ENCODE measurements at regions not wholly inside any gene's neighbourhood (a gene's known extent, or its start where the extent isn't known, plus 50 kb on each side); places are given as distances from the start of the nearest gene placed in this dataset.
"Not testable (repeated sequence)": the region's sequence is repeated elsewhere in the genome, so short reads cannot be mapped to it uniquely, and the experiment has no call there.

DNA sequence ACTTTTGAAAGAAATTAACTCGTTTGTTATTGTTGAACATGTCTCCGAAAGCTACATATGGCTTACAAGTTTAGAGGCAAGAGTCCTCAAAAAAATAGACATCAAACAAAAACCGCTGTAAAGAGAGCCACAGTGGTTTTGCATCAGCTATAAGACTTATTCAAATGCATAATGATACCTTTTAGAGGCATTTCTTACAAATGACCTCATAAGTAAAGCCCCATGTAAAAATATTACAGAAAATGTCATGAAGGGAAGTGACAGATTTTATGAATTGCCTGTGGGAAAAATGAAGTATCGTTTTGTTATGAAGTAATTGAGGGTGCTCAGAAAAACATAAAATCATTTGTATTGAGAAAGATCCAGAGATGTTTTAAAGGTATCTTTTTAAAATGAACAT is 598.0 kb downstream of the NXPH1 start:
- TF ChIP-seq EZH2phosphoT487 (IDR thresholded peaks at IDR 0.05; ENCODE audit: low read depth, severe bottlenecking, unreplicated experiment) = no peak
- TF ChIP-seq, protein P1, sequence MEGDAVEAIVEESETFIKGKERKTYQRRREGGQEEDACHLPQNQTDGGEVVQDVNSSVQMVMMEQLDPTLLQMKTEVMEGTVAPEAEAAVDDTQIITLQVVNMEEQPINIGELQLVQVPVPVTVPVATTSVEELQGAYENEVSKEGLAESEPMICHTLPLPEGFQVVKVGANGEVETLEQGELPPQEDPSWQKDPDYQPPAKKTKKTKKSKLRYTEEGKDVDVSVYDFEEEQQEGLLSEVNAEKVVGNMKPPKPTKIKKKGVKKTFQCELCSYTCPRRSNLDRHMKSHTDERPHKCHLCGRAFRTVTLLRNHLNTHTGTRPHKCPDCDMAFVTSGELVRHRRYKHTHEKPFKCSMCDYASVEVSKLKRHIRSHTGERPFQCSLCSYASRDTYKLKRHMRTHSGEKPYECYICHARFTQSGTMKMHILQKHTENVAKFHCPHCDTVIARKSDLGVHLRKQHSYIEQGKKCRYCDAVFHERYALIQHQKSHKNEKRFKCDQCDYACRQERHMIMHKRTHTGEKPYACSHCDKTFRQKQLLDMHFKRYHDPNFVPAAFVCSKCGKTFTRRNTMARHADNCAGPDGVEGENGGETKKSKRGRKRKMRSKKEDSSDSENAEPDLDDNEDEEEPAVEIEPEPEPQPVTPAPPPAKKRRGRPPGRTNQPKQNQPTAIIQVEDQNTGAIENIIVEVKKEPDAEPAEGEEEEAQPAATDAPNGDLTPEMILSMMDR (IDR thresholded peaks at IDR 0.05; ENCODE audit: poor library complexity) = no peak
- TF ChIP-seq EZH2 (IDR thresholded peaks at IDR 0.05; ENCODE audit: borderline replicate concordance) = no peak
- no peaks in the 10 kb centered on the region for H4K20me1 ChIP-seq (ENCODE audit: insufficient read depth, poor library complexity, severe bottlenecking)
- no peak overlapping the region for H3K4me3 ChIP-seq
- no peak for DNase-seq (ENCODE audit: low spot score)
- no peak overlapping the region for H2AFZ ChIP-seq
- no peaks in the 10 kb centered on the region for H3K9me3 ChIP-seq (ENCODE audit: low read depth)
- H3K79me2 ChIP-seq = no peaks in the 10 kb centered on the region
- H3K27me3 ChIP-seq = no peaks in the 10 kb centered on the region
- no peaks in the 10 kb centered on the region for H3K9me2 ChIP-seq (replicated peaks; ENCODE audit: insufficient read depth)
- H3K4me2 ChIP-seq = no peak overlapping the region
- 88% methylated on average over 4 of the region's 4 CpGs for WGBS (ENCODE audit: low lambda C conversion rate, missing lambda C conversion rate)
- no peak overlapping the region for H3K27ac ChIP-seq
- H3K4me1 ChIP-seq (ENCODE audit: insufficient read depth) = no peaks in the 10 kb centered on the region
- H3K36me3 ChIP-seq (replicated peaks; ENCODE audit: insufficient read depth, low read depth) = no peaks in the 10 kb centered on the region

DNA sequence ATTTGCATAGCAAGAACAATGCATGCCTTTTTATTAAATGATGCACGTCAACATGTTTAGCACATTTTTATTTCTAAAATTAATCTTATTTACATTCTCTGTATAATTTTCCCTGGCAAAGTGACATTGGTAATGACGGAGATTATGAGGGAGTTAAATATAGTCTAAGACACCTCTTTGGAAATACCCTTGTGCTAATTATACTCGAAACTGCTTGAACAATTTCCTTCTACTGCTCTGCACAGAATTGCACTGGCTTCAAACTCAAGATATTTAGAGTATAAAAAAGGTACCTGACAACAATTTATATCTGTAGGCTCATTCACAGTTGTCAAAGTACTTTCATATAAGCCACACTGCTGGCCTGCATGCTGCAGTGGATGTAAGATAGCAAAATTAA is 602.7 kb downstream of the NXPH1 start:
- Histone ChIP-seq H3K9me2 (replicated peaks; ENCODE audit: insufficient read depth) (no peaks in the 10 kb centered on the region), H3K4me1 (ENCODE audit: insufficient read depth) (no peaks in the 10 kb centered on the region), H3K79me2 (no peaks in the 10 kb centered on the region), H3K4me2 (no peak overlapping the region), H4K20me1 (ENCODE audit: insufficient read depth, poor library complexity, severe bottlenecking) (no peaks in the 10 kb centered on the region), H3K9me3 (ENCODE audit: low read depth) (no peaks in the 10 kb centered on the region), H2AFZ (no peak overlapping the region), H3K36me3 (replicated peaks; ENCODE audit: insufficient read depth, low read depth) (no peaks in the 10 kb centered on the region), H3K4me3 (no peak overlapping the region), H3K27ac (no peak overlapping the region), H3K27me3 (no peaks in the 10 kb centered on the region)
- DNase-seq (ENCODE audit: low spot score) = no peak
- TF ChIP-seq, protein P1 (IDR thresholded peaks at IDR 0.05; ENCODE audit: poor library complexity) = no peak
- no peak for TF ChIP-seq EZH2 (IDR thresholded peaks at IDR 0.05; ENCODE audit: borderline replicate concordance)
- no peak for TF ChIP-seq EZH2phosphoT487 (IDR thresholded peaks at IDR 0.05; ENCODE audit: low read depth, severe bottlenecking, unreplicated experiment)
- WGBS (ENCODE audit: low lambda C conversion rate, missing lambda C conversion rate) = 91% methylated on average over 3 of the region's 3 CpGs

DNA sequence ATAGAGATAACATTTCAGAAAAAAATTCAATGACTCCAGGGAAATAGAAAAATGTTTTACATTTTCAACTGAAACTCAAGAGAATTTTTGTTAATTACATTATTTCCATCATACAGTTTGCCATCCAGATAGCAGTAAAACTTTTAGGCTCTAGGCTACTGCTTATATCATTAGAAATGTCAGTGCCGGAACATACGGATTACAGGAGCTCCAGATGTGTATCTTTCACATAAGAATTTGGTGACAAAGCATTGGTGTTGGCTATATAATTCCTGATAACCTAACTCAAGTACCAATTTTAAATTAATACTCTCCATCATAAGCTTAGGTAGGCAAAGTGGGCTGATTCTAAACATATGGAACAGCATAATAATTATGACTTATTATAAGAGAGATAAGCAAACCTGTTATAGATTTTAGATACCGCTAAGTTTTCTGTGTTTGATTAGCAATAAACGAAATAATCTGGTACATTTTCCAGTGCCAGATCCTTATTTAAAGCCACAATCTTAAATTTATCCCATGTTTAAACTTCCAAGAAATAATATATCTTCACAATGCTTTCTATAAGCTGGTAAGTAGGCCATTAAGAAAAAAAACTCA is 637.9 kb downstream of the NXPH1 start:
- H2AFZ ChIP-seq = no peak overlapping the region
- no peak overlapping the region for H3K4me2 ChIP-seq
- no peaks in the 10 kb centered on the region for H3K9me3 ChIP-seq (ENCODE audit: low read depth)
- DNase-seq (ENCODE audit: low spot score) = no peak
- H4K20me1 ChIP-seq (ENCODE audit: insufficient read depth, poor library complexity, severe bottlenecking) = no peaks in the 10 kb centered on the region
- TF ChIP-seq, protein P1 (IDR thresholded peaks at IDR 0.05; ENCODE audit: poor library complexity) = no peak
- no peak for TF ChIP-seq EZH2 (IDR thresholded peaks at IDR 0.05; ENCODE audit: borderline replicate concordance)
- TF ChIP-seq EZH2phosphoT487 (IDR thresholded peaks at IDR 0.05; ENCODE audit: low read depth, severe bottlenecking, unreplicated experiment) = no peak
- no peaks in the 10 kb centered on the region for H3K27me3 ChIP-seq
- no peak overlapping the region for H3K27ac ChIP-seq
- no peak overlapping the region for H3K4me3 ChIP-seq
- WGBS (ENCODE audit: low lambda C conversion rate, missing lambda C conversion rate) = 75% methylated on average over 4 of the region's 4 CpGs
- no peaks in the 10 kb centered on the region for H3K79me2 ChIP-seq
- no peaks in the 10 kb centered on the region for H3K36me3 ChIP-seq (replicated peaks; ENCODE audit: insufficient read depth, low read depth)
- no peaks in the 10 kb centered on the region for H3K9me2 ChIP-seq (replicated peaks; ENCODE audit: insufficient read depth)
- no peaks in the 10 kb centered on the region for H3K4me1 ChIP-seq (ENCODE audit: insufficient read depth)

DNA sequence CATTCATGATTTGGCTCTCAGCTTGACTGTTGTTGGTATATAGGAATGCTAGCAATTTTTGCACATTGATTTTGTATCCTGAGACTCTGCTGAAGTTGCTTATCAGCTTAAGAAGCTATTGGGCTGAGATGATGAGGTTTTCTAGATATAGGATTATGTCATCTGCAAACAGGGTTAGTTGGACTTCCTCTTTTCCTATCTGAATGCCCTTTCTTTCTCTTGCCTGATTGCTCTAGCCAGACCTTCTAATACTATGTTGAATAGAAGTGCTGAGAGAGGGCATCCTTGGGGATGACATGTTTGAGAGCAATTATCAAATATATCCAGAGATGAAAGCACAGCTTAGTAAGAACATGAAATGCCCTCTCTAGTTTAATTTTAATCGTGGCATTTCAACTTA is 642.4 kb downstream of the NXPH1 start:
- 90% methylated on average over 1 of the region's 1 CpG for WGBS (ENCODE audit: low lambda C conversion rate, missing lambda C conversion rate)

More for the DNA sequence above, 642.4 kb downstream of the NXPH1 start:
- DNase-seq (ENCODE audit: low spot score); H3K27me3 ChIP-seq; H3K9me3 ChIP-seq (ENCODE audit: low read depth); H3K4me3 ChIP-seq; H3K36me3 ChIP-seq (replicated peaks; ENCODE audit: insufficient read depth, low read depth); H3K27ac ChIP-seq; H3K4me1 ChIP-seq (ENCODE audit: insufficient read depth); H3K79me2 ChIP-seq; H3K4me2 ChIP-seq; H4K20me1 ChIP-seq (ENCODE audit: insufficient read depth, poor library complexity, severe bottlenecking); H2AFZ ChIP-seq; H3K9me2 ChIP-seq (replicated peaks; ENCODE audit: insufficient read depth): not testable (repeated sequence)

Measured in hepatocyte (in vitro differentiated cells).